ENCODE measurements at regions not wholly inside any gene's neighbourhood (a gene's known extent, or its start where the extent isn't known, plus 50 kb on each side); places are given as distances from the start of the nearest gene placed in this dataset.

- peak overlapping the region; percentile 68 for H3K27ac Mint-ChIP-seq
- no peaks in the 10 kb centered on the region for H3K36me3 Mint-ChIP-seq (ENCODE audit: low read depth)
- no peak for TF ChIP-seq CTCF (IDR thresholded peaks at IDR 0.05)
- peaks cover 43% of the 10 kb centered on the region for H3K4me1 Mint-ChIP-seq
- peaks cover 24% of the 10 kb centered on the region for H3K9me3 Mint-ChIP-seq
- H3K27me3 Mint-ChIP-seq (ENCODE audit: low read depth, poor library complexity), result peaks cover 3% of the 10 kb centered on the region
- peak; percentile 51 for DNase-seq
- no peak overlapping the region for H3K4me3 Mint-ChIP-seq
Measured at GRCh38 chr2:3041841-3042600, 335.6 kb downstream of the EIPR1 start.

DNA sequence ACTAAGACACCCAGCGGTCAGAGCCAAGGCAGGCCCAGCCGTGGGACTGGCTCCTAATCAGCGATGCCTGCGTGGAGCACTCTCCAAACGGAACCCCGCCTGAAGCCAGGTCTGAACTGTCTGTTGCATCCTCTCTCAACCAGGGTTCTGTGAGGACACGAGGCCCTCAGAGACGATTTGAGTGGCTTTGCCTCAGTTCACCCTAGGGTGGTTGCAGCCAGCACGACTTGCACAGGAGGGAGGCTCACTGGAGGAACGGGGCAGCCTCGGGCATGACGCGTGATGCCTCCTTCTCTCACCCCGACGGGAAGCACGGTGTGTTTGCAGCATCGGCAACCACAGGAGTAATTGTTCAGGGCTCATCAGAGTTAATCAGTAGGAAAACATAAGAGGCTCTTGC, 336.4 kb downstream of the EIPR1 start:
- Mint-ChIP-seq H3K4me3 (no peak overlapping the region), H3K27me3 (ENCODE audit: low read depth, poor library complexity) (peaks cover 3% of the 10 kb centered on the region), H3K27ac (peak overlapping the region; percentile 68), H3K36me3 (ENCODE audit: low read depth) (no peaks in the 10 kb centered on the region), H3K4me1 (peaks cover 43% of the 10 kb centered on the region), H3K9me3 (peaks cover 24% of the 10 kb centered on the region)
- no peak for DNase-seq
- no peak for TF ChIP-seq CTCF (IDR thresholded peaks at IDR 0.05)

DNA sequence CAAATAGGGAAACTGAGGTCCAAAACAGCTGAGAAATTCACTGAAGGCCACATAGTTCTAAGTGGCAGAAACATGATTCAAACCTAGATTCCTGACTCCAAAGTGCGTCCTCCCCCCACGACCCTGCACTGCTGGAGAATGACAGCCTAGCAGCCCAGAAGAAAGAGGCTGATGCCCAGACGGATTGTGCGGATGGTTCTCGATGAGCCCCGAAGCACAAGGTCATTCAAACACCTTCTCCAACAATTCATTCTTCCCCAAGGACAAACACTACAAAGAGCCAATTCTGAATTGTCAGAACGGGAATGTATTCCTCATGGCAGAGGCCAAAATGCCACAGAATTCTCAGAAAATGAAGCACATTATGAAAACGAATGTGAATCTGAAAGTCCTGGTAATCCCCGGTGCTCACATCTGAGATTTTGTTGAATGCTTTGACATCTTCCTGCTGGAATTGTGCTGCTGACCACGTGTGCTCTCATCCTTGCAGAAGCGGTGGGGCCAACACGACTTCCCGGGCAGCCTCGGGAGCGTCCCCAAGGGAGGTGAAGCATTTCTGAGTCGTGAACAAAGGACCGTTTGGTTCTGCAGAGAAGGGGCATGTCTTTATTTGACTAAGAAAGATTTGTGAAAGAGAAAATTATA, 337.0 kb downstream of the EIPR1 start:
- Mint-ChIP-seq H3K27ac (peak overlapping the region; percentile 78), H3K9me3 (peaks cover 24% of the 10 kb centered on the region), H3K4me1 (peaks cover 43% of the 10 kb centered on the region), H3K4me3 (no peak overlapping the region), H3K27me3 (ENCODE audit: low read depth, poor library complexity) (peaks cover 3% of the 10 kb centered on the region), H3K36me3 (ENCODE audit: low read depth) (no peaks in the 10 kb centered on the region)
- no peak for DNase-seq
- TF ChIP-seq CTCF (IDR thresholded peaks at IDR 0.05), result no peak

GRCh38 chr2:3040066-3040428, 337.6 kb downstream of the EIPR1 start:
- peaks cover 24% of the 10 kb centered on the region for H3K9me3 Mint-ChIP-seq
- H3K27ac Mint-ChIP-seq, result peak overlapping the region; percentile 57
- H3K4me1 Mint-ChIP-seq, result peaks cover 43% of the 10 kb centered on the region
- no peaks in the 10 kb centered on the region for H3K36me3 Mint-ChIP-seq (ENCODE audit: low read depth)
- no peak for DNase-seq
- no peak overlapping the region for H3K4me3 Mint-ChIP-seq
- TF ChIP-seq CTCF (IDR thresholded peaks at IDR 0.05), result no peak
- peaks cover 3% of the 10 kb centered on the region for H3K27me3 Mint-ChIP-seq (ENCODE audit: low read depth, poor library complexity)

DNA sequence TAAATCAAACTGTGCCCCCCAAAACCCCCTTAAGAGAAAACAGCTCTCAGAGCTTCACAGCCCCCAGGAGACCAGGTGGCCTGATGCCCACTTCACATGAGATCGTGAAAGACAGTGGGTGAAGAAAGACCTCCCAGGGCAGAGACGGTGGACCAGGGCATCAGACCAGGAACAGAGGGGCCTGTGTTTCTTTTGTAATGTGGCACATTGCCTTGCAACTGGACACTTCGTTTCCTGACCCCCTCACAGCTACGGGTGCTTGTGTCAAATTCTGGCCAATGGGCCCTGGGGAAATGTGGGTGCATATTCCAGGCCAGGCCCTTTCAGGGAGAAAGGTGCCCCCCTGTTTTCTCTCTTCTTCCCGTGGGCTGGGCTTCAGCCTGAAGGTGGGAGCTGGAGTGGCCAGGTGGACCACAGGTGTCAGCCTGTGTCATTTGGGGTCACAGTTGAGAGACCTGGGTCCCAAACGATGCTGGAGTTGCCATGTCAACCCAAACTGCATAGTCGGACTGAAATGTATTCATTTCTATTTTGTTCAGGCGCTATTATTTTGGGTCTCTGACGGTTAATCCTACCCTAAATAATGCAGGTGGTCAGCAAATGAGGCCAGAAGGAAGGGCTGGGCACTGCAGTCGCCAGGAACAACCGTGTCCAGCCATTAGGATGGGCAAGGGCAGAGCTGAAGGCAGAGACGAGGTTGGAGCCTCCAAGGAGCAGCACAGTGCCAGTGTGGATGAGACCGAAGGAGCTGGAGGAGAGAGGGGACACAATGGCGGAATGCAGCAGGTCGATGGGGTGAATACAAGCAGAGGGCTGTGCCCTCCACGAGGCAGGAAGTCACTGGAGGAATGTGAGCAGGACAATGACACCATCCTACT, 338.2 kb downstream of the EIPR1 start:
- Mint-ChIP-seq H3K4me3 (no peak overlapping the region), H3K9me3 (peaks cover 24% of the 10 kb centered on the region), H3K4me1 (peaks cover 42% of the 10 kb centered on the region), H3K36me3 (ENCODE audit: low read depth) (no peaks in the 10 kb centered on the region), H3K27ac (peak overlapping the region; percentile 57), H3K27me3 (ENCODE audit: low read depth, poor library complexity) (peaks cover 3% of the 10 kb centered on the region)
- TF ChIP-seq CTCF (IDR thresholded peaks at IDR 0.05), result no peak
- no peak for DNase-seq

Data from nephron progenitor cell (in vitro differentiated cells).